ENCODE measurements at regions not wholly inside any gene's neighbourhood (a gene's known extent, or its start where the extent isn't known, plus 50 kb on each side); places are given as distances from the start of the nearest gene placed in this dataset.

DNA sequence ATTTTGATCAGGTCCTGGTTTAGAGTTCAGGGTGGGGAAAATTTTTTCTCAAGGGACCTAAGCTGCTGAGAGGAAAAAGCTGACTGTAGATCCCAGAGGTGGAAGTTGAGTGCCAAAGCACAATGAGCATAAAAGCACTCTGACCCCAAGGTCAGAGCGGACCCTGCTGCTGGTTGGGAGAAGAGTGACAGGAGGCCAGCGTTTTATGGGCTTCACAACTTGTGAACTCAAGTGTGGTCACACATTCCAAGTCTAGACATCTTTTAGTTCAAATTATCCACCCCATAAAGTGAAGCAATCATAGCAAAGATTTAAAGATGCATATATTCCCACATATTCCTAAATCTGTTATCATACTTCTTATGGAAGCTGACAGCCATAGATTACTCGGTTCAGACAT is 220.3 kb downstream of the CHIC2 start:
- no peak for TF ChIP-seq EP300 (IDR thresholded peaks at IDR 0.05)
- TF ChIP-seq, protein P1, sequence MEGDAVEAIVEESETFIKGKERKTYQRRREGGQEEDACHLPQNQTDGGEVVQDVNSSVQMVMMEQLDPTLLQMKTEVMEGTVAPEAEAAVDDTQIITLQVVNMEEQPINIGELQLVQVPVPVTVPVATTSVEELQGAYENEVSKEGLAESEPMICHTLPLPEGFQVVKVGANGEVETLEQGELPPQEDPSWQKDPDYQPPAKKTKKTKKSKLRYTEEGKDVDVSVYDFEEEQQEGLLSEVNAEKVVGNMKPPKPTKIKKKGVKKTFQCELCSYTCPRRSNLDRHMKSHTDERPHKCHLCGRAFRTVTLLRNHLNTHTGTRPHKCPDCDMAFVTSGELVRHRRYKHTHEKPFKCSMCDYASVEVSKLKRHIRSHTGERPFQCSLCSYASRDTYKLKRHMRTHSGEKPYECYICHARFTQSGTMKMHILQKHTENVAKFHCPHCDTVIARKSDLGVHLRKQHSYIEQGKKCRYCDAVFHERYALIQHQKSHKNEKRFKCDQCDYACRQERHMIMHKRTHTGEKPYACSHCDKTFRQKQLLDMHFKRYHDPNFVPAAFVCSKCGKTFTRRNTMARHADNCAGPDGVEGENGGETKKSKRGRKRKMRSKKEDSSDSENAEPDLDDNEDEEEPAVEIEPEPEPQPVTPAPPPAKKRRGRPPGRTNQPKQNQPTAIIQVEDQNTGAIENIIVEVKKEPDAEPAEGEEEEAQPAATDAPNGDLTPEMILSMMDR (IDR thresholded peaks at IDR 0.05): no peak
- no peak for TF ChIP-seq POLR2A (IDR thresholded peaks at IDR 0.05)

Measured in tibial nerve (tissue), 4 donors.